Stimulated activated CD8-positive, alpha-beta memory T cell treated with anti-CD3 and anti-CD28 coated beads, Interleukin-2, amount 100 ng/mL, for 48 hours (primary cell): ENCODE measurements at regions not wholly inside any gene's neighbourhood (a gene's known extent, or its start where the extent isn't known, plus 50 kb on each side); places are given as distances from the start of the nearest gene placed in this dataset.
"Not testable (repeated sequence)": the region's sequence is repeated elsewhere in the genome, so short reads cannot be mapped to it uniquely, and the experiment has no call there.

Experiments
- DNase-seq, 2 donors: peaks; one replicate each; pipeline ENCODE4 v3.0.0-alpha.2; 2020; ENCODE audit warnings: low read depth in 2 of 2

DNA sequence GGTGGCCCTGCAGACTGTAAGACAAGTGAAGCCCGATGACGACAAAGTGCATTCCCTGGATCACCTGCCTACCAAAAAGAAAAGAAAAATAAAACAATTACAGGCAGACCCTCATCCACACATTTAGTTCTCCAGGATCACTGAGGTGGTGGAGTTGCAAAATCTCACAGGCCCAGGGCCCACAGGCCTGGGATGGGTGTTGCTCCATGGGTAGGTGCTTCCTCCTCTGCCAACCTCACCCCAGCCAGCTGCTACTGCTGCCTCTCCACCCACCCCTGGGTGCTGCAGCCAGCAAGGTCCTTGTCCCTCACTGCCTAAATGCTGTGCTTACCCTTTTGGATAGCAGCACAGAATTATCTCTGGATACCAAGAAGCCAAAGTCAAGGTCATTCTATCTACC lies 146.4 kb upstream of the GALNT2 start:
- no peak for DNase-seq

DNA sequence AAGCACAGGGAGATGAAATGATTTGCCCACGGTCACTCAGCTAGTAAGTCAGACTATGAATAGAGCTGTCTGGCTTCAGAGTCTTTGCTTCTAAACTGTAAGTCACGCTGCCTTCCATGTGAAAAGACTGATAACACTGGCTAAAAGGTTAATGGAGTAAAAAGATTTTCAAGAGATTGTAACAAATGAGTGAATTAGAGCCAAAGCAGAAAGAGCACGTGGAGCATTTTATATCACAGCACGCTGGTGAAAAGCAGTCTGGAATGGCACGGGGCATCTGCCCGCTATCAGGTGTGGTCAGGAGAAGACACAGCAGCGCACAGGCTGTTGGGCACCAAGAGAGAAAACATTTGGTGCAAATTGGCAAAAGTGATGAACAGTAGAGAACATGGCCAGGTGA lies 144.8 kb upstream of the GALNT2 start:
- no peak for DNase-seq

DNA sequence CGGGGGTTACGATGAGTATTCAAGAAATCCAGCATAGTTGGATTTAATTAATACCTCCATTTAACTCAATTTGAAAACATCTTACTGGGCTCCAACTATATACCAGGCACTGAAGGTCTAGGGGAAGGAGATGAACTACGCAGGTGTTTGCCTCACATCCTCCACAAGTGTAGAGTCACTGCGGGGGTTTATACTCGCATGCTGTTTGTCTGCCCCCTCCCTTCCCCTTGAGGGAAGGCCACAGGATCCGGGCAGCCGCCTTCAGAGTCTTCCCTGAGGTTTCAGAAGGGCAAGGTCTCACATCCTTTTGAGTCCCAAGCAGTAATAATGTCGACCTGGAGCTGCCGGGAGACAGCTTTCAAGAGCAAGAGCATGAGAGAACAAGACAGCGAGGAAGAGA lies 142.4 kb upstream of the GALNT2 start:
- DNase-seq, result no peak

DNA sequence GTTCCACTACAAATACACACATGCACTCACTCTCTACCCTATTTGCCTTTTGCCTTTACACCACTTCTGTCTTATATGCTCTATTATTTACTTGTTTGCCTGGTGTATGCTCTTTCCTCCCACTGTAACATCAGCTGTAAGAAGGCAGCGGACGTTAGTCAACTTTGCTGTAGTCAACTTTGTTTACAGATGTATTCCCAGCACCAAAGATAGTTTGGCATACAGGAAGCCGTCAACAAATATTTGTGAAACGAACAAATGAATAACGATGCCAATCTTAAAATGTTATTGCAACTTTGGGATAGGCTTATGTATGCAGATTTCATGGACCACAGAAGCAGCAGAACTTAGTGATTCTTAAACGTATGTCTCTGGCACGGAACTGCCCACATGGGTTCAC lies 138.3 kb upstream of the GALNT2 start:
- no peak for DNase-seq

DNA sequence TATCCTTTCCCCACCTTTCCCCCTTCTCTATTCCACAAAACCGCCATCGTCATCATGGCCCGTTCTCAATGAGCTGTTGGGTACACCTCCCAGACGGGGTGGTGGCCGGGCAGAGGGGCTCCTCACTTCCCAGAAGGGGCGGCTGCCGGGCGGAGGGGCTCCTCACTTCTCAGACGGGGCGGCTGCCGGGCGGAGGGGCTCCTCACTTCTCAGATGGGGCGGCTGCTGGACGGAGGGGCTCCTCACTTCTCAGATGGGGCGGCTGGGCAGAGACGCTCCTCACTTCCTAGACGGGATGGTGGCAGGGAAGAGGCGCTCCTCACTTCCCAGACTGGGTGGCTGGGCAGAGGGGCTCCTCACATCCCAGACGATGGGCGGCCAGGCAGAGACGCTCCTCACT lies 135.3 kb upstream of the GALNT2 start:
- DNase-seq, result not testable (repeated sequence)

DNA sequence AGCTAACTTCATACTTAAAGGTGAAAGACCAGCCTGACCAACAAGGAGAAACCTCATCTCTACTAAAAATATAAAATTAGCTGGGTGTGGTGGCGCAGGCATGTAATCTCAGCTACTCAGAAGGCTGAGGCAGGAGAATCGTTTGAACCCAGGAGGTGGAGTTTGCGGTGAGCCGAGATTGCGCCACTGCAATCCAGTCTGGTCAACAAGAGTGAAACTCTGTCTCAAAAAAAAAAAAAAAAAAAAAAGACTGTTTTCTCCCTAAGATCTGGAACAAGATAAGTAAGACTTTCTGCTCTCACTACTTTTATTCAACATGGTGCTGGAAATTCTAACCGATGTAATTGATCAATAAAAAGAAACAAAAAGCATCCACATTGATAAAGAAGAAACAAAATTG lies 131.9 kb upstream of the GALNT2 start:
- DNase-seq, result not testable (repeated sequence)

DNA sequence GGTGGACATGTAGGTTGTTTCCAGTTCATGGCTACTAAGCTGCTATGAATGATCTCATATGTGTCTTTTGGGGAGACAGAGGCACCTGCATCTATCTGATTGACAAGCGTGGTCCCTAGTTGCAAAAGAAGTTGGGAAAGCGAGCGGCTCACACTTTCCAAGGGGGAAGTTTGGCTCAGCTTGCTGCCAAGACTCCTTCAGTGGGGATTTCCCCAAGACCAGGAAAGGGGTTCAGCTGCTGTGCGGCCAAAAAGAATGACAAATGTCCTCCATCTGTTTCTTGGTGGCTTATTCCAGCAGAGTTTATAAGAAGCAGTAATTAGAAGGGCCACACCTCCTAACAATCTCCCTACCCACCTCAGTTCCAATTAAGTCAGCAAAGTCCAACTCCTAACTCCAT lies 128.5 kb upstream of the GALNT2 start:
- DNase-seq, result no peak

DNA sequence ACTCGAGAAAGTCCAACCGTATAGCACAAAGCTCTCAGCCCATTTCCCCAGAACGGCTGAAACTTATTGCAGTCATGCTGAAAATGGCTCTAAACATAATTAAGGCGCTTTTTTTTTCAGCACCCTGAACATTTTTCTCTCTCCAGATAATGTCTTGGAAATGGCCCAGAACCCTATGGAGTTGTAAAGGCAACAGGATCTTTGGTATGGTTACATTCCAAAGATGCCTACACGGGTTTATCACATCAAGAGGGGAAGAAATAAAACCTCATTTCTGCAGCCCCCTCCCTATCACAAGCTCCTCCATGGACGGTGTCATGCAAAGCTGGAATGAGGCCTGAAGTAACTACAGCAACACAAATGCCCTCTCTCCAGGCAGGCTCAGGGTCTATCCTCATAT lies 126.4 kb upstream of the GALNT2 start:
- DNase-seq, result no peak

DNA sequence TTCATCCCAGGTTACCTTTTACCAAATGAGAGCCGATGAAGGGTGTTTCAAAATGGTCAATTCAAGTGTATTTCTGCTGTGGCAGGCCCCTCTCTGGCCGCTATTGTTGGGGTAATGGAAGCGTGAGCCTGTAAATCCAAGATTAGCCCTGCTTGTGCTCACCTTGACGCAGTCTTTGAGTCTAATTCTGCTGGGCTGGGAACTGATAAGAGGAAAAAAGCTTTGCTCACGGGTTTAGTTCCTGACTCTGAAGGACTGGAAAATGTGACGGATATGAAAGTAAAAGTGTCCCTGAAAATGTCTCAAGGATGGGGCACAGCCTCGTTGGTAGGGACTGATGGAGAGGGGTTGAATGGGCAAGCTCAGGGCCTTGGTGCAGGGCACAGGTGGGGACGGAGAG lies 125.9 kb upstream of the GALNT2 start:
- no peak for DNase-seq

DNA sequence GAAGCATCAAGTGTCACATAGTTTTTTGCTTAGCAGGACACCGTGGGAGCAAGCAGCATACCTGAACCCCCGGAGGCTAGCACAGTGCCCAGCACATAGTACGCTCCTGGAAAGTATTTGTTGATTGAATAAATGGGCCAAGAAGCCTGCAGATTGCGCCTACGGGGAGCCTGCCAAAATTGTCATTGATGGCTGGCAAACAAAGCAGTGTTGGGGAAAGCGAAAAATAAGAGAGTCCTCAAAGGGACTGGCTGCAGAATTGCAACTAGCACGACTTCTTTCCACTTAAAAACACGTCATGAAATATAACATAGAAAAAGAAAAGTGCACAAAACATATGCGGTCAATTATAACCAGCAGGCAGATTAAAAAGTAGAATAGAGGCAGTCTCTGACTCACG lies 125.2 kb upstream of the GALNT2 start:
- no peak for DNase-seq

DNA sequence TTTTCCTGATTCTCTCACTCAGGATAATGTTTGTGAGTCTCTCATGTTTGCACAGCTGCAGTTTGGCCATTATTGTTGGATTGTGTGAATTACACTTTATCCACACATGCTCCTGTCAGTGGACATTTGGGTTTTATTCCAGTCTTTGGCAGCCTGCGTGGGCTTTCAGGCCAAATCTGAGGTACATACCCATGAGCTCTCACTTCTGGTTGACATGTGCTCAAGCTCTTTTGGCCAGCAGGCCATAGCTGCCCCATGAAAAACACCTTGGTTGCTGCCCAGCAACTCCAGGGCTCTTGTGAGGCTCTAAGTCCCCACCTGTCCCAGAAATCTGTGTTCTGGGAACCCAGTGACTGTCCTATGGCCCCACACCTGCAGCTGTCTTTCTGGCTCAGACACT lies 124.5 kb upstream of the GALNT2 start:
- no peak for DNase-seq

DNA sequence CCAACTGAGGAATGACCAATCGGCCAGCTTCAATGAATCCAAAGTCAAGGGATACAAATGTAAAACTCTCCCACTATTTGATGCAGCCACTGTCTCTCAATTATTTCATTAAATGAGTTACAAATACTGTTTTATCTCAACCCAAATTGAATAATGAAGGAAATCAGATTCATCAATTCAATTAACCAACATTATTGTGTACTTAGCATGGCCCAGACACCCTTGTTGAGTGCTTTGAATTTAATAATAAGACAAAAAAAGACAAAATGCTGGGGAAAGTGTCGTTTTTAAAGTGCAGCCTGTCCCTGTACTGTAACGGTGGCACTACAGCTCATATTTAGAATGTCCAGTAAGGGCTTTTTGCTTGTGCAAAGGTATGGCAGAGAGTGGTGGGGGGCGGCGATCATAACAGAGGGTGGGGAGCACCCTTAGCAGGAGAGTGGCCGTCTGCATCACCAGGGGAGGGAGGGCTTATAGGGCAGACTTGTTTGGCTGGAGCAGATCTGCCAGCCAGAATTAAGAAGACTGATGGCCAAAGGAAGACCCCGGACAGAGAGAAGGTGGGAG lies 123.8 kb upstream of the GALNT2 start:
- no peak for DNase-seq

DNA sequence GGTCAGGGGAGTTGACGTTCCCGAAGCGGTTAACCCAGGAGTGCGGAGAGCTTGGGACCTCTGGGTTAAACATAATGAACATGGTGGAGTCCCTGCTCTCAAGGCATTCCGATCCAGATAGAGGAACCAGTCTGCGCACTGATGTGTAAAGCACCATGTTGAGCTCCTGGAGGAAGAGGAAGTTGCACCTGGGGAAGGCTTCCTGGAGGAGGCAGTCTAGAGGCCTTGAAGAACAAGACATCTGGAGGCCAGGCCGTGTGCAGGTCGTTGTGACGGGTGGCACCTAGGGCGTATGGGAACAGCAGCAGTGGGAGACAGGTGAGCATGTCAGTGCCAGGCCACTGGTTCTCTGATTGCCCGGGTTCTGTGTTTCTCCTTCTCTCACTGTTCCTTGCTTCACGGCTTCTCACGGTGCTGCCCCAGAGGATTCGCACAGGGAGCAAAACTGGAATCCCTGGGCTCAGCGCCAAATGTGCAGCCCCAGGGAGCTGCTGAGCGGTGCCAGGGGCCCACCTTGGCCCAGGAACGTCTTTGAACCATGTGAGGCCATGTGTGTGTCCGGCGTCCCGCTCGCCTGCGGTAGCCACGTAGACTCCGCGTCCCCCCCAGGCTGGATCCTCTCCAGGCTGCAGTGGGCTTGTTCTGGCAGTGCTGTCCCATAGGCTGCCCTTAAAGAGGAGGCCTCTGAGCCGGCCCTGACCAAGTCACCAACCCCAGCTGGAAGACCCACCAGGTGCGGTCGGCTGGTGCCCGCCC lies 122.9 kb upstream of the GALNT2 start:
- DNase-seq, result no peak

DNA sequence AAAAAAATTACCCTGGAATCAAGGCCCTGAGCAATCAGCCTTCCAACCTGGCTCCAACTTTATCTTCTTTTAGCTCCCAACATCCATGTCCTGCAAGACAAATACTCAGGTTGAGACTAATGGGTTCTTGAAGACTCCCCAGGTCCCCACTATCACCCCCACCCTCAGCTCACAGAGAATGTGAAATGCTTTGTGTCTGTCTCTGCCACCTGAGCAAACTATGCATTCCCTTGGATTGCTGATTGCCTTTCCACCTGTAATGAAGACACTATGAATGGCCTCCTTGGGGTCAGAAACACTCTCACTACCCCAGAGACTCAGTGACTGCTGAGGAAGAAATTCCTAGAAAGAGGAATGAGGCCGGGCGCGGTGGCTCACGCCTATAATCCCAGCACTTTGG lies 121.2 kb upstream of the GALNT2 start:
- no peak for DNase-seq

DNA sequence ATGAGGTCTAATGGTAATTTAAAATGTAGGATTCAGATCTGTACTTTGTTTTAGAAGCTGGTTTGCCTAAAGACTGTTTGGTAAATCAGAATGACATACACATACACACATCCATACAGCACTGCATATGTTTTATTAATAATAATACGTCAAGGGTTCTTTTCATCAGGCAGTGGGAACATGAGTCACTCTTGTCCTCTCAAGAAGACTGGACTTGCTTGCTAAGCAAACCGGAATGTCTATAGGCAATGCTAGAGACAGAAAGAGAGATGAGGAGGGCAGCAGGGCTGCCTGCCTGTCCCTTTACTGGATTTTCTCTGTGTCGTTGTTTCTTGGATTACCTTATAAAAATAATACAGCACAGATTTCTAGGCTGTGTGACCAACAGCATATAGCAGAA lies 119.1 kb upstream of the GALNT2 start:
- DNase-seq, result no peak

DNA sequence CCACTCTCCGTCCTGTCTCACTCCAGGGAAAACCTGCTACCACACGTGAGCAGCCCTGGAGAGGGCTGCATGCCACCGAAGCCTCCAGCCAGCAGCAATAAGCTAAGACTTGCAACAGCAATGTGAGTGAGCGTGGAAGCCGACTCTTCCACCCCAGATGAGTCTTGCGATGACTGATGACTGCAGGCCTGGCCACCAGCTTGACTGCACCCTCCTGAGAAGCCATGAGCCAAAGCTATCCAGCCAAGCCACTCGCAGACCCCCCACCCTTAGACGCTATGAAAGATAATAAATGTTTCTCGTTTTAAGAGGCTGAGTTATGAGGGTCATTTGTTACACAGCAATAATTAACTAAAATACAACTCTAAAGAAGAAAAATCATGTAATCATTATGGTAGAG lies 118.6 kb upstream of the GALNT2 start:
- no peak for DNase-seq

DNA sequence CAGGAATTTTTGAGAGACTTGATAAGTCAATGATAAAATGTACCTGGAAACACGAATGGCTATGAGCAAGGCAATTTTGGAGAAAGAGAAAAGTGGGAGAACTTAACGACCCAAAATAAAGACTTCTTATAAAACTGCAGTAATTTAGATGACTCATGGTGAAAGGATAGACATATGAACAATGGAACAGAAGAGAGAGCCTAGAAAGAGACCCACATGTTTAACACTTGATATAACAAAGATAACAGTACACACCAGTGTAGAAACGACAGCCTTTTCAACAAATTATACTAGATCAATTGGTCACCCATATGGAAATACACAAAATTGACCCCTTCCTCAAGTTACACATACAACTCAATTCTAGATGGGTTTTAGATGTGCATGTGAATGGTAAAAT lies 117.5 kb upstream of the GALNT2 start:
- no peak for DNase-seq

DNA sequence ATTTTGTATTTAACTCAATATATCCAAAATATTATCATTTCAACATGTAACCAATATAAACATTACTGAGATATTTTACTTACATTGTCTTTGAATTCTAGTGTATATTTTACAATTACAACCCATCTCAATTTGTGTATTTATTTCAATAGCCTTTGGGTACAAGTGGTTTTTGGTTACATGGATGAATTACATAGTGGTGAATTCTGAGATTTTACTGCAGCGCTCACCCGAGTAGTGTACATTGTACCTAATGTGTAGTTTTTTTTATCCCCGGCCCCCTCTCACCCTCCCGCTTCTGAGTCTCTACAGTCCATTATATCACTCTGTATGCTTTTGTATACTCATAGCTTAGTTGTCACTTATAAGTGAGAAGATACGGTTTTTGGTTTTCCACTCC lies 117.0 kb upstream of the GALNT2 start:
- DNase-seq, result no peak

DNA sequence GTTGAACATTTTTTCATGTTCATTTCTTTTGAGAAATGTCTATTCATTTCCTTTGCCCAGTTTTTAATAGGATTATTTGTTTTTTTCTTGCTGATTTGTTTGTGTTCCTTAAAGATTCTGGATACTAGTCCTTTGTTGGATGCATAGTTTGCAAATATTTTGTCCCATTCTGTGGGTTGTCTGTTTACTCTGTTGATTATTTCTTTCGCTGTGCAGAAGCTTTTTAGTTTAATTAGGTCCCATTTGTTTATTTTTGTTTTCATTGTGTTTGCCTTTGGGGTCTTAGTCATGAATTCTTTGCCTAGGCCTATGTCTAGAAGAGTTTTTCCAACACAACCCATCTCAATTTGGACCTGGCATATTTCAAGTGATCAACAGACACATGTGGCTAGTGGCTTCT lies 116.1 kb upstream of the GALNT2 start:
- no peak for DNase-seq

DNA sequence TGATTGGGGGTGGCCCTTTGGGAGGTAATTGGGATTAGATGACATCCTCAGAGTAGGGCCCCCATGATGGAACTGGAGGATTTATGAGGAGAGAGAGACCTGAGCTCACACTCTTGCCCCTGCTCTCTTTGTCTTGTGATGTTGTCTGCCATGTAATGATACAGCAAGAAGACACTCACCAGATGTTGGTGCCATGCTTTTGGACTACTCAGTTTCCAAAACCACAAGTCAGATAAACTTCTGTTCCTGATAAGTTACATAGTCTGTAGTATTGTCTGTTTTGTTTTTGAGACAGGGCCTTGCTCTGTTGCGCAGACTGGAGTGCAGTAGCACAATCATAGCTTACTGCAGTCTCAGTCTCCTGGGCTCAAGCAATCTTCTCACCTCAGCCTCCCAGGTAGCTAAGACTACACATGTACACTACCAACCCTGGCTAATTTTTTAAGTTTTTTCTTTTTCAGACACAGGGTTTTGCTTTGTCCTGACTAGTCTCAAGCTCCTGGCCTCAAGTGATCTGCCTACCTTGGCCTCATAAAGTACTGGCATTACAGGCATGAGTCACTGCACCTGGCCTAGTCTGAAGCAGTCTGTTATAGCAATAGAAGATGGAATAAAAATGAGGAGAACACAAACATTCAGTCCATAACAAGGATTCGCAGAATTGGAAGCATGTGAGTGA lies 115.0 kb upstream of the GALNT2 start:
- no peak for DNase-seq

DNA sequence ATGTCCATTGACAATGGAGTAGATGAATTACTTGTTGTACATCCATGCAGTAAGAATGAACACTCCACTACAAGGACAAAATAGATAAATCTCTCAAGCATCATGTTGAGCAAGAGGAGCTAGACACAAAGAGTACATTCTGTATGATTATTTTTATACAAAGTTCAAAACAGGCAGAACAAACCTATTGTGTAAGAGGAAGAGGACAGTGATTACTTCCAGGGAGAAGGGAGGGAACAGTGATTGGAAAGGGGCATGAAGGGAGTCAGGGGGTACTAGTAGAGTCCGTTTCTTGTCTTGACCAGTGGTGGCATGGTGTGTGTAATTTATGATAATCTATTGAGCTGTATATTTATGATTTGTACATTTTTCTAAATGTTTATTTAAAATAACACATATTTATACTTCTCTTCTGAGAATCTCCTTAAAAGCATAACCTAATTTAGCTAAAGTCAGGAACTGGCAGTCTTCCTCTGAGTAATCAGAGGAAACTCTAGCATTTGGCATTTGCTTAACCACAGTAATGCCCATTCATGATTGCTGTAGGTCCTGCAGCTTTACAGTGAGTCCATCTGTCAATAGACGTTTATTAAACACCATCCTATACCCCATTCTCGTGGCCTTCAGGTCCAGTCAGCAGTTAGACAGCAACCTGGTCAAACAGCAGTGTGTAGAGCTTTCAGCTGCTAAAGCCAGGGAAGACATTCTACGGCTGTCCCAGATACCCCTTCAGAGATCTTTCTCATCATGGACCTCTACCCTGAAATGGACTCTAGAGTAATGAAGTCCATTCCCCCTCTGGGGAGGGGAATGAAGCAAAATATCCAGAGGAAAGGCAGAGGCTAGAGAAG lies 114.1 kb upstream of the GALNT2 start:
- no peak for DNase-seq

DNA sequence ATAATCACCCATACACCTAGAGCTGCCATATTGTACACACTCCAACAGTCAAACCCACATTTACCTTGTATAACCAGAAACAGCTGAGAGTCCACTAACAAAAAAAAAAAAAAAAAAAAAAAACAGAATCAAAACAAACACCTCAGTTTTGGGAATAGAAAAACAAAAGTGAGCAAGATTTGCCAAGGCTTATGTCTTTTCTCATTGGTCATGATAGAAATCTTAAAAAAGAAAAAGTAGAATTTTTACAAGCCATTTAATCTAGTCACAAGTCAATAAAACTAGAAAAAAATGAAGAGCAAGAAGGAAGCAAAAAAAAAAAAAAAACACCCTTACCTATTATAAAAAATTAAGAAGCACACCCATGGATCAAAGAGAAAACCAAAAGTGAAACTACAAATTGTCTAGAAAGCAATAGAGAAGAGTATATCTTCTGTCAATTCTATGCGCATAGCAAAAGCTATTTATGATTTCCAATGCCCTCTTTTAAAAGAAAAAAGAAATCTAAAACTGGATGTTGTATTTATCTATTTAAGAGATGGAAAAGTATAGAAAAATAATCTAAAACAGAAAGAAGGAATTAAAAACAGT lies 113.2 kb upstream of the GALNT2 start:
- DNase-seq, result no peak
